Stimulated activated memory B cell treated with anti-CD40 and anti-IgM and Interleukin-4, amounts not matched to agents 10 μg/mL and 1 μg/mL and 100 μg/mL, for 72 hours (primary cell): ENCODE measurements at regions not wholly inside any gene's neighbourhood (a gene's known extent, or its start where the extent isn't known, plus 50 kb on each side); places are given as distances from the start of the nearest gene placed in this dataset.
"Not testable (repeated sequence)": the region's sequence is repeated elsewhere in the genome, so short reads cannot be mapped to it uniquely, and the experiment has no call there.

Experiments
- ATAC-seq: fragments of 150-1000 bp; cut with Tn5 transposase; 2 replicates; pipeline ENCODE4 v1.10.0; 2021
- H3K27ac Mint-ChIP-seq: one replicate; pipeline ENCODE4 v1.8.0; 2022; ENCODE audit warnings: mild to moderate bottlenecking, mixed read lengths
- H3K27me3 Mint-ChIP-seq: one replicate; pipeline ENCODE4 v1.8.0; 2022; ENCODE audit warnings: mixed read lengths
- H3K36me3 Mint-ChIP-seq: one replicate; pipeline ENCODE4 v1.8.0; 2022; ENCODE audit warnings: mixed read lengths
- H3K4me1 Mint-ChIP-seq: one replicate; pipeline ENCODE4 v1.8.0; 2022; ENCODE audit warnings: mixed read lengths
- H3K4me3 Mint-ChIP-seq: one replicate; pipeline ENCODE4 v1.8.0; 2022; ENCODE audit warnings: mild to moderate bottlenecking, moderate library complexity, mixed read lengths
- H3K9me3 Mint-ChIP-seq: one replicate; pipeline ENCODE4 v1.8.0; 2022; ENCODE audit warnings: mixed read lengths

- Mint-ChIP-seq H3K4me1 (no peaks in the 10 kb centered on the region), H3K4me3 (no peak overlapping the region), H3K36me3 (no peaks in the 10 kb centered on the region), H3K9me3 (no peaks in the 10 kb centered on the region), H3K27me3 (no peaks in the 10 kb centered on the region), H3K27ac (no peak overlapping the region)
- no peak for ATAC-seq
Measured at GRCh38 chr4:152074573-152074972, 313.8 kb upstream of the GATB start.

GRCh38 chr4:152074088-152074437 is 313.3 kb upstream of the GATB start:
- no peak for ATAC-seq
- Mint-ChIP-seq H3K27me3 (no peaks in the 10 kb centered on the region), H3K27ac (no peak overlapping the region), H3K4me1 (no peaks in the 10 kb centered on the region), H3K36me3 (no peaks in the 10 kb centered on the region), H3K9me3 (no peaks in the 10 kb centered on the region), H3K4me3 (no peak overlapping the region)

- Mint-ChIP-seq H3K9me3 (no peaks in the 10 kb centered on the region), H3K27ac (no peak overlapping the region), H3K36me3 (no peaks in the 10 kb centered on the region), H3K27me3 (no peaks in the 10 kb centered on the region), H3K4me3 (no peak overlapping the region), H3K4me1 (no peaks in the 10 kb centered on the region)
- no peak for ATAC-seq
Measured at GRCh38 chr4:152073351-152074087, 312.7 kb upstream of the GATB start.

DNA sequence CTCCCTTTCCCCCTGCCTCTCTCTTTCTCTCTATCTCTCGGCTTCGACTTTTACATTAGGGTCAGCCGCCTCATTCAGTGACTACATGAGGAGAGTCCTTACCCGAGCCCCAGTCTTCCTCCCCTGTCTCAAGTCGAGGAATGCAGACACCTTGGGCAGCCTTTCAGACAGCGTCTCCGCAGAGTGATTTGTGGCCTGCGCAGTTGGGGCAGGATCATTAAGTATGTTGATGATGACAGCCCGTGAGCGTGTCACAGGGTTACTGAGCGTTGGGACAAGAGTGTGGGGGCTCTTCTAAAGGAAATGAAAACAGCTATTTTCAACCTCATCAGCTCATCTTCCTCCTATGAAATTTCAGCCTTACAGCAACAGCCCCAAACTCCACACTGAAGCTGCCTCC is 312.1 kb upstream of the GATB start:
- ATAC-seq, result no peak
- Mint-ChIP-seq H3K27ac (no peak overlapping the region), H3K9me3 (peaks cover under 1% of the 10 kb centered on the region), H3K27me3 (no peaks in the 10 kb centered on the region), H3K4me3 (no peak overlapping the region), H3K4me1 (no peaks in the 10 kb centered on the region), H3K36me3 (no peaks in the 10 kb centered on the region)

DNA sequence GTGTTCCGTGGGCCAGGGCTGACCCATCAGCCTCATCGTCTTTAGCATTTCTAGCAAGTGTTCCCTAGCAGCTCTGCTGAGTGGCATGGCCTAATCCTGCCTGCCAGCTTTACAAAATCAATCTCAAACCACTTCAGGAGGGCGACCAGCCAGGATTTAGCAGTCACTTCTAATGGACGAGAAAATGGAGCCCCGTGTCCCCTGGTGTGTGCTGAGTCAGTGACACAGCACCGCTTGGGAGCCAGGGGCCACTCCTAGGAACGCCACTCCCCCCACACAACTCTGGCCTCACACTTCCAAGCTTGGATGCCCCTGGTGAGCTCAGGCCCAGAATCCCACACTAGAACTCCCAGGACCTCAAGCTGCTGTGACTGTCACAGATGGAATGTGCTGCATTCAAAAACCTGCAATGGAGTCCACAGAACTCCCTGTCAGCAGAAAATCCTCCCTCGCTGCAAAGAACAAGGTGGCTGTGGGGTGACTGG is 311.2 kb upstream of the GATB start:
- no peak for ATAC-seq
- Mint-ChIP-seq H3K4me1 (no peaks in the 10 kb centered on the region), H3K9me3 (peaks cover 3% of the 10 kb centered on the region), H3K4me3 (no peak overlapping the region), H3K27me3 (peaks cover 3% of the 10 kb centered on the region), H3K27ac (no peak overlapping the region), H3K36me3 (no peaks in the 10 kb centered on the region)

- peaks cover 3% of the 10 kb centered on the region for H3K9me3 Mint-ChIP-seq
- H3K27me3 Mint-ChIP-seq, result peaks cover 15% of the 10 kb centered on the region
- H3K4me1 Mint-ChIP-seq, result no peaks in the 10 kb centered on the region
- H3K36me3 Mint-ChIP-seq, result no peaks in the 10 kb centered on the region
- H3K27ac Mint-ChIP-seq, result no peak overlapping the region
- ATAC-seq, result no peak
- no peak overlapping the region for H3K4me3 Mint-ChIP-seq
Measured at GRCh38 chr4:152070854-152071253, 310.0 kb upstream of the GATB start.

GRCh38 chr4:152068866-152069265 is 308.1 kb upstream of the GATB start:
- H3K36me3 Mint-ChIP-seq, result no peaks in the 10 kb centered on the region
- no peaks in the 10 kb centered on the region for H3K4me1 Mint-ChIP-seq
- H3K27me3 Mint-ChIP-seq, result peaks cover 31% of the 10 kb centered on the region
- no peak overlapping the region for H3K27ac Mint-ChIP-seq
- ATAC-seq, result no peak
- no peak overlapping the region for H3K4me3 Mint-ChIP-seq
- peaks cover 3% of the 10 kb centered on the region for H3K9me3 Mint-ChIP-seq

- peaks cover 31% of the 10 kb centered on the region for H3K27me3 Mint-ChIP-seq
- no peaks in the 10 kb centered on the region for H3K36me3 Mint-ChIP-seq
- no peak overlapping the region for H3K27ac Mint-ChIP-seq
- no peaks in the 10 kb centered on the region for H3K4me1 Mint-ChIP-seq
- peaks cover 3% of the 10 kb centered on the region for H3K9me3 Mint-ChIP-seq
- H3K4me3 Mint-ChIP-seq, result no peak overlapping the region
- no peak for ATAC-seq
Measured at GRCh38 chr4:152065545-152065944, 304.7 kb upstream of the GATB start.

DNA sequence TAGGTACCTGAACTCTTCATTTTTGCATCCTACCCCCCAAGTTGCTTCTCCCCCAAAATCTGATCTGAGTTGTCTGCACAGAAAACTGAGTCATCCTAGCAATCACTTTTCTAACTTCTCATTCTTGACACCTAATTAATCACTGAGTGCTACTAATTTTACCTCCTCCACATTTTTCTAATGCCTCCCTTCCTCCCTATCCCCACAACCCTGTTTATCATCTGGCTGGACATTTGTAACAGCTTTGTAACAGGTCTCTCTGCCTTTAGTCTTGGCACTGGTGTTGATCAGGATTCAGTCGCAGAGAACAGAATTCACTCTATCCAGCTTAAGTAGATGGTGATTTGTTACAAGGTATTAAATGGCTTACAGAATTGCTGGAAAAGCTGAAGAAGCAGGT is 303.9 kb upstream of the GATB start:
- Mint-ChIP-seq H3K36me3 (no peaks in the 10 kb centered on the region), H3K27ac (no peak overlapping the region), H3K27me3 (peaks cover 31% of the 10 kb centered on the region), H3K4me3 (no peak overlapping the region), H3K4me1 (no peaks in the 10 kb centered on the region), H3K9me3 (peaks cover 3% of the 10 kb centered on the region)
- no peak for ATAC-seq

GRCh38 chr4:152064282-152064681 is 303.5 kb upstream of the GATB start:
- no peak overlapping the region for H3K4me3 Mint-ChIP-seq
- no peak for ATAC-seq
- peaks cover 3% of the 10 kb centered on the region for H3K9me3 Mint-ChIP-seq
- peaks cover 31% of the 10 kb centered on the region for H3K27me3 Mint-ChIP-seq
- no peaks in the 10 kb centered on the region for H3K4me1 Mint-ChIP-seq
- no peaks in the 10 kb centered on the region for H3K36me3 Mint-ChIP-seq
- H3K27ac Mint-ChIP-seq, result no peak overlapping the region

DNA sequence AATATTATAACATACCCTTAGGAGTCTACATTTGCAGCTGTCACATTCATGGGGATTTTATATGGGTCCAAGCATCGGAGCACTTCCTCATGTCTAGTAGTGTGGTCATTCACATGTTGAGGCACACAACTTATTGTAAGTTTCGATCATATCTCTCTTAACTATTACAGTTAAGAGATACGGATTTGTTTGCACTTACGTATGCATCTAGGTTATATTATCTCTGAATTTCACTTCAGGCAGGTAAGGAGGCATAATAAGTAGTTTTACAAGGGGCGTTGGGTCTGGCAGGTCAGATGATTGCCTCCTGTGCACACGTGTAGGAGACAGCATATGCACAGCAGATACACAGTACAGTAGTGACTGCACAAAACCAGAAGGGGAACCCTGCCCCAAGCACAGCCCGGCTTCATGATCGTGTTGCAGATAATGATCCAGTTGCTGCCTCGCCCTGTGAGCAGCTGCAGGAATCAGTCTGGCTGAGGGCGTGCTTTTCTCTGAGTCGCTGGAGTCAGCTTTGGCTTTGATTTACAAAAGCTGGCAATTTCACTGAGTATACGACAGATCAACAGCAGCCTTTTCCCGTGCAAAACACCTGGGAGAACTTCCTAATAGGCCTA is 302.9 kb upstream of the GATB start:
- Mint-ChIP-seq H3K4me1 (no peaks in the 10 kb centered on the region), H3K4me3 (no peak overlapping the region), H3K27me3 (peaks cover 31% of the 10 kb centered on the region), H3K9me3 (peaks cover 3% of the 10 kb centered on the region), H3K36me3 (no peaks in the 10 kb centered on the region), H3K27ac (no peak overlapping the region)
- ATAC-seq, result no peak

- ATAC-seq, result no peak
- no peak overlapping the region for H3K4me3 Mint-ChIP-seq
- H3K4me1 Mint-ChIP-seq, result no peaks in the 10 kb centered on the region
- H3K36me3 Mint-ChIP-seq, result no peaks in the 10 kb centered on the region
- no peak overlapping the region for H3K27ac Mint-ChIP-seq
- peaks cover 3% of the 10 kb centered on the region for H3K9me3 Mint-ChIP-seq
- H3K27me3 Mint-ChIP-seq, result peaks cover 31% of the 10 kb centered on the region
Measured at GRCh38 chr4:152062936-152063620, 302.3 kb upstream of the GATB start.

DNA sequence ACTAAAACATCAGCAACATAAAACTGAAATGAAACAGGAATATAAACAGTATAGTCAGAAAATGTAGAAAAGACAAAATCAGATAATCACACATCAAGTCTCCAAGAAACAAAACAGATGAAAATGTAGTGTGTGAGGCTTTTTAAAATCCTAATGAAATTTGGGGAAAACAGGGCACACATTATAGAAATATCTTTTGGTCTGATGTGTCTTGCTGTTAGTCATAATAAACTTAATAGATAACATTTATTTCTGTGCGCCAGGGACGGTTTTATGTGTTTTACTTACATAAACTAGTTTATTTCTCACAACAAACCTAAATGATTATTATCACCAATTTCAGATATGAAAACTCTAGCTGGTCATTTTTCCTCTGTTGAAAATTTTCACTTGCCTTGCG is 293.9 kb upstream of the GATB start:
- H3K27ac Mint-ChIP-seq, result no peak overlapping the region
- H3K27me3 Mint-ChIP-seq, result peaks cover 30% of the 10 kb centered on the region
- H3K9me3 Mint-ChIP-seq, result peaks cover 12% of the 10 kb centered on the region
- H3K4me1 Mint-ChIP-seq, result peaks cover 10% of the 10 kb centered on the region
- H3K36me3 Mint-ChIP-seq, result no peaks in the 10 kb centered on the region
- ATAC-seq, result no peak
- H3K4me3 Mint-ChIP-seq, result no peak overlapping the region

DNA sequence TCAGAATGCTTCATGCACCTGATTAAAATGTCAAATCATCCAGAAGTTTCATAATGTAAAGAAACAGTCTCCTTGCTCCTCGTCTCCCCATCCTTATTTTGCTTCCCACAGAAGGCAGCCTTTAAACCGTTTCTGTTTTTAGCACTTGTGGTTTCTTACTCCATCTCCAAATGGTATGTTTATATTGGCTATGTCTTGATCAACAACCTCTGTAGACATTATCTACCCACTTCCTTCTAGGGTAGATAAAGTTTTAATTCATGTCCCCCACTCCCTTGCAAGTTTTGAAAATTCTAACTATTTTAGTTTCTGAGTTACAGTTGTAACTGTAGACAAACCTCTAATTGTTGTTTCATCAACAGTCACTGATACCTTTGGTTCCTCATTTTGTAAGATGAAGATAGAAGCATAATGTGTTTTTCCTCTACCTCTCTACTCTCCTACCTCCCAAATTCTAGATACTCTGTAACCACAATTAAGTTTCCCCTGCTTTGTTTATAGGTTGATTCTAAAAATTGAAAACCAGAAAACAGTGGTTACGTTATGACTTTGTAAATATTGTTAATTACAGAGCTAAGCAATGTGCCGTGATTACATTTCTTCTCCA is 291.7 kb upstream of the GATB start:
- Mint-ChIP-seq H3K36me3 (no peaks in the 10 kb centered on the region), H3K9me3 (peaks cover 10% of the 10 kb centered on the region), H3K27ac (no peak overlapping the region), H3K27me3 (peaks cover 30% of the 10 kb centered on the region), H3K4me3 (no peak overlapping the region), H3K4me1 (peaks cover 10% of the 10 kb centered on the region)
- no peak for ATAC-seq

- peaks cover 18% of the 10 kb centered on the region for H3K27me3 Mint-ChIP-seq
- not testable (repeated sequence) for H3K9me3 Mint-ChIP-seq
Measured at GRCh38 chr4:152051332-152051731, 290.5 kb upstream of the GATB start.

More at GRCh38 chr4:152051332-152051731, 290.5 kb upstream of the GATB start:
- not testable (repeated sequence) for H3K36me3 Mint-ChIP-seq, H3K27ac Mint-ChIP-seq, H3K4me3 Mint-ChIP-seq, ATAC-seq
- H3K4me1 Mint-ChIP-seq, result peaks cover 10% of the 10 kb centered on the region
